Esophagus squamous epithelium (tissue), 4 donors: ENCODE measurements at regions not wholly inside any gene's neighbourhood (a gene's known extent, or its start where the extent isn't known, plus 50 kb on each side); places are given as distances from the start of the nearest gene placed in this dataset.

Experiments
- POLR2A ChIP-seq, 4 donors: fragments of 450-650 bp; IDR thresholded peaks; one replicate each; pipeline ENCODE4 v1.6.1; 2017; ENCODE audit warnings: antibody characterized with exemption in 4 of 4, mild to moderate bottlenecking in 4 of 4, moderate library complexity in 3 of 4
- TF ChIP-seq, protein P1 (sequence below), 6 experiments: fragments of 450-650 bp in 4 of 6; fragments of 200-600 bp in 2 of 6; sonication (generic) in 2 of 6; IDR thresholded peaks; one replicate each; pipeline ENCODE4 v1.5.1; 2016 to 2019; ENCODE audit warnings: antibody characterized with exemption in 6 of 6, mild to moderate bottlenecking in 4 of 6, moderate library complexity in 4 of 6

DNA sequence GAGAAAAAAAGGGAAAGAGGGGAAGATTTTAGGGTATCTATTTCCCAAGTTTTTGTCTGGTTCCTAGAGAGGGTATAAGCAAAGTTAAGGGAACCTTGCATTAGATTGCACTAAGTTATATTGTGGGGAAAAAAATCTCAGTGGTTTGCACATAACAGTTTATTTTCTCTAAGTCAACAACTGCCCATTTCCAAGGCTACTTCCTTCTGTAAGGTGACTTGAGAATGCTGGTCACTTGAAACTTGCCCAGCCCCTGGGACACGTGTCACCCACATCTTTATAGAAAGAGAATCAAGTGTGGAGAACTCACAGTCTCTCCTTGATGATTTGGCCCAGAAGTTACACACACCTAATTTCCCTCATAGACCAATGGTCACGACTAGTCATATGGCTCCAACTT, 488.6 kb upstream of the PODXL start:
- TF ChIP-seq, protein P1, sequence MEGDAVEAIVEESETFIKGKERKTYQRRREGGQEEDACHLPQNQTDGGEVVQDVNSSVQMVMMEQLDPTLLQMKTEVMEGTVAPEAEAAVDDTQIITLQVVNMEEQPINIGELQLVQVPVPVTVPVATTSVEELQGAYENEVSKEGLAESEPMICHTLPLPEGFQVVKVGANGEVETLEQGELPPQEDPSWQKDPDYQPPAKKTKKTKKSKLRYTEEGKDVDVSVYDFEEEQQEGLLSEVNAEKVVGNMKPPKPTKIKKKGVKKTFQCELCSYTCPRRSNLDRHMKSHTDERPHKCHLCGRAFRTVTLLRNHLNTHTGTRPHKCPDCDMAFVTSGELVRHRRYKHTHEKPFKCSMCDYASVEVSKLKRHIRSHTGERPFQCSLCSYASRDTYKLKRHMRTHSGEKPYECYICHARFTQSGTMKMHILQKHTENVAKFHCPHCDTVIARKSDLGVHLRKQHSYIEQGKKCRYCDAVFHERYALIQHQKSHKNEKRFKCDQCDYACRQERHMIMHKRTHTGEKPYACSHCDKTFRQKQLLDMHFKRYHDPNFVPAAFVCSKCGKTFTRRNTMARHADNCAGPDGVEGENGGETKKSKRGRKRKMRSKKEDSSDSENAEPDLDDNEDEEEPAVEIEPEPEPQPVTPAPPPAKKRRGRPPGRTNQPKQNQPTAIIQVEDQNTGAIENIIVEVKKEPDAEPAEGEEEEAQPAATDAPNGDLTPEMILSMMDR (IDR thresholded peaks at IDR 0.05), result no peak
- TF ChIP-seq POLR2A (IDR thresholded peaks at IDR 0.05), result no peak
